ENCODE measurements at regions not wholly inside any gene's neighbourhood (a gene's known extent, or its start where the extent isn't known, plus 50 kb on each side); places are given as distances from the start of the nearest gene placed in this dataset.

GRCh38 chr12:77686760-77687159 is 143.9 kb upstream of the NAV3 start:
- 89 to 92% methylated on average over 2 of the region's 2 CpGs for WGBS, 2 donors
- H3K9ac ChIP-seq (ENCODE audit: insufficient read depth in 1 of 2, low read length in 2 of 2) = no peak overlapping the region

GRCh38 chr12:77685901-77686300 is 144.8 kb upstream of the NAV3 start:
- Histone ChIP-seq H3K27ac (ENCODE audit: low read depth in 1 of 2, low read length in 1 of 2) (no peak overlapping the region), H3K4me3 (no peak overlapping the region), H3K27me3 (ENCODE audit: control insufficient read depth in 3 of 3, insufficient read depth in 3 of 3, low read length in 2 of 3) (no peaks in the 10 kb centered on the region), H3K9me3 (ENCODE audit: control insufficient read depth in 4 of 4, insufficient read depth in 3 of 4, low read length in 3 of 4) (no peaks in the 10 kb centered on the region), H3K4me1 (ENCODE audit: control insufficient read depth in 5 of 5, insufficient read depth in 5 of 5, low read length in 5 of 5) (peaks cover 0 to 35% (median 0%) of the 10 kb centered on the region in 5 donors), H3K9ac (ENCODE audit: insufficient read depth in 1 of 2, low read length in 2 of 2) (no peak overlapping the region), H3K36me3 (ENCODE audit: control insufficient read depth in 4 of 4, insufficient read depth in 4 of 4, low read length in 4 of 4) (no peaks in the 10 kb centered on the region)
- no peak for TF ChIP-seq CTCF (IDR thresholded peaks at IDR 0.05; ENCODE audit: control extremely low read depth, extremely low read depth)
- DNase-seq = no peak
- ATAC-seq (ENCODE audit: insufficient read depth, low FRiP score) = no peak
- 96% methylated on average over 2 of the region's 2 CpGs for WGBS, 2 donors

More at GRCh38 chr12:77686760-77687159, 143.9 kb upstream of the NAV3 start:
- no peaks in the 10 kb centered on the region for H3K27me3 ChIP-seq (ENCODE audit: control insufficient read depth in 3 of 3, insufficient read depth in 3 of 3, low read length in 2 of 3)
- DNase-seq (peak in 2 of 3 donors; percentile 66 to 73), ATAC-seq (ENCODE audit: insufficient read depth, low FRiP score) (no peak)
- no peak for TF ChIP-seq CTCF (IDR thresholded peaks at IDR 0.05; ENCODE audit: control extremely low read depth, extremely low read depth)
- H3K36me3 ChIP-seq (ENCODE audit: control insufficient read depth in 4 of 4, insufficient read depth in 4 of 4, low read length in 4 of 4) = no peaks in the 10 kb centered on the region
- no peak overlapping the region for H3K4me3 ChIP-seq
- H3K9me3 ChIP-seq (ENCODE audit: control insufficient read depth in 4 of 4, insufficient read depth in 3 of 4, low read length in 3 of 4) = no peaks in the 10 kb centered on the region
- no peak overlapping the region for H3K27ac ChIP-seq (ENCODE audit: low read depth in 1 of 2, low read length in 1 of 2)
- H3K4me1 ChIP-seq (ENCODE audit: control insufficient read depth in 5 of 5, insufficient read depth in 5 of 5, low read length in 5 of 5) = peaks cover 0 to 35% (median 0%) of the 10 kb centered on the region in 5 donors

- Histone ChIP-seq H3K9me3 (ENCODE audit: control insufficient read depth in 4 of 4, insufficient read depth in 3 of 4, low read length in 3 of 4) (no peaks in the 10 kb centered on the region), H3K4me3 (no peak overlapping the region), H3K27me3 (ENCODE audit: control insufficient read depth in 3 of 3, insufficient read depth in 3 of 3, low read length in 2 of 3) (no peaks in the 10 kb centered on the region), H3K27ac (ENCODE audit: low read depth in 1 of 2, low read length in 1 of 2) (no peak overlapping the region), H3K4me1 (ENCODE audit: control insufficient read depth in 5 of 5, insufficient read depth in 5 of 5, low read length in 5 of 5) (peaks cover 0 to 35% (median 0%) of the 10 kb centered on the region in 5 donors), H3K9ac (ENCODE audit: insufficient read depth in 1 of 2, low read length in 2 of 2) (no peak overlapping the region), H3K36me3 (ENCODE audit: control insufficient read depth in 4 of 4, insufficient read depth in 4 of 4, low read length in 4 of 4) (no peaks in the 10 kb centered on the region)
- 4 to 5% methylated on average over 6 of the region's 6 CpGs for WGBS, 2 donors
- peak; percentile 16 for TF ChIP-seq CTCF (IDR thresholded peaks at IDR 0.05; ENCODE audit: control extremely low read depth, extremely low read depth)
- DNase-seq (peak; percentile 70 to 89 (median 82)), ATAC-seq (ENCODE audit: insufficient read depth, low FRiP score) (no peak)
Observed at GRCh38 chr12:77685112-77685511, 145.6 kb upstream of the NAV3 start.

- peaks cover 0 to 24% (median 0%) of the 10 kb centered on the region in 5 donors for H3K4me1 ChIP-seq (ENCODE audit: control insufficient read depth in 5 of 5, insufficient read depth in 5 of 5, low read length in 5 of 5)
- H3K36me3 ChIP-seq (ENCODE audit: control insufficient read depth in 4 of 4, insufficient read depth in 4 of 4, low read length in 4 of 4) = no peaks in the 10 kb centered on the region
- no peak overlapping the region for H3K27ac ChIP-seq (ENCODE audit: low read depth in 1 of 2, low read length in 1 of 2)
- no peaks in the 10 kb centered on the region for H3K9me3 ChIP-seq (ENCODE audit: control insufficient read depth in 4 of 4, insufficient read depth in 3 of 4, low read length in 3 of 4)
- no peak for TF ChIP-seq CTCF (IDR thresholded peaks at IDR 0.05; ENCODE audit: control extremely low read depth, extremely low read depth)
- H3K27me3 ChIP-seq (ENCODE audit: control insufficient read depth in 3 of 3, insufficient read depth in 3 of 3, low read length in 2 of 3) = no peaks in the 10 kb centered on the region
- ATAC-seq (ENCODE audit: insufficient read depth, low FRiP score) (no peak), DNase-seq (no peak)
- H3K4me3 ChIP-seq = no peak overlapping the region
- no peak overlapping the region for H3K9ac ChIP-seq (ENCODE audit: insufficient read depth in 1 of 2, low read length in 2 of 2)
Observed at GRCh38 chr12:77682488-77682887, 148.2 kb upstream of the NAV3 start.

All from lung (tissue), 11 donors.